22Rv1 (cell line): ENCODE measurements at regions not wholly inside any gene's neighbourhood (a gene's known extent, or its start where the extent isn't known, plus 50 kb on each side); places are given as distances from the start of the nearest gene placed in this dataset.

Experiments used
- H3K27ac ChIP-seq: fragments of 450-650 bp; 2 replicates; pipeline ENCODE4 v1.5.1; 2017
- ZFX ChIP-seq: fragments of 450-650 bp; IDR thresholded peaks from 2 replicates; pipeline ENCODE4 v1.6.1; 2017; ENCODE audit warnings: antibody characterized with exemption, borderline replicate concordance
- TF ChIP-seq, protein P1 (sequence below): fragments of 450-650 bp; IDR thresholded peaks from 2 replicates; pipeline ENCODE4 v1.5.1; 2017; ENCODE audit warnings: mild to moderate bottlenecking

DNA sequence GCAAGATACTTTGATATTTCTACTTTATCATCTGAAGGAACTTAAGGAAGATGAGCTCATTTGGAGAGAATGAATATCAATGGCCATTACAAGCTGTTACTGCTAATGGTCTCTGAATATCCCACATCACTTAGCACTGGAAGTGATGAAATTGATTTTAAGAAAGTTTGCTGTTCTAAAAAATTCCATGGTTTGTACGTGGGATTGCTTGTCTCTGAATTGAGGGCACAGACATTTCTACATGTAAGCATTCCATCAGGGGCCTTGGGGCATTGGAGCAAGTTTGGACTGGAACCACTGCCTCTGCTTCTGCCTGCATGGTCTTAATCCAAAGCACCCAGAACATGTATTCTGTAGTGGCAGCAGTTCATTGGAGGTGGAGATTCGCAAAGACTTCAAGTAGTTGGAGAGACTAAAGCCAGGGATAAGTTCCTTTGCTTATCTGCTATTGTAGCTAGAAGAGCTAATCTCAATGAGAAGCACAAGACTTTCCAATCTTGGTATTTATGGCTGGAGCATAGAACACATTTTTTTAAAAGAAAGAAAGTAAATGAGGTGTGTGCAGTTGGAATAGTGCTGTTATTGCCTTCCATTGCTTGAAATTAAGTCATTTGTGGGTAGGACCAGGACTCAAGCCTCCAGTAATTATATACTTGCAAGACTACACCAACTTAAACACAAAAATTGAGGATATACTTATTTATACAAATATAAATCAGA is 424.2 kb downstream of the SPATA31D1 start:
- H3K27ac ChIP-seq = no peak overlapping the region
- TF ChIP-seq ZFX = no peak
- TF ChIP-seq, protein P1, sequence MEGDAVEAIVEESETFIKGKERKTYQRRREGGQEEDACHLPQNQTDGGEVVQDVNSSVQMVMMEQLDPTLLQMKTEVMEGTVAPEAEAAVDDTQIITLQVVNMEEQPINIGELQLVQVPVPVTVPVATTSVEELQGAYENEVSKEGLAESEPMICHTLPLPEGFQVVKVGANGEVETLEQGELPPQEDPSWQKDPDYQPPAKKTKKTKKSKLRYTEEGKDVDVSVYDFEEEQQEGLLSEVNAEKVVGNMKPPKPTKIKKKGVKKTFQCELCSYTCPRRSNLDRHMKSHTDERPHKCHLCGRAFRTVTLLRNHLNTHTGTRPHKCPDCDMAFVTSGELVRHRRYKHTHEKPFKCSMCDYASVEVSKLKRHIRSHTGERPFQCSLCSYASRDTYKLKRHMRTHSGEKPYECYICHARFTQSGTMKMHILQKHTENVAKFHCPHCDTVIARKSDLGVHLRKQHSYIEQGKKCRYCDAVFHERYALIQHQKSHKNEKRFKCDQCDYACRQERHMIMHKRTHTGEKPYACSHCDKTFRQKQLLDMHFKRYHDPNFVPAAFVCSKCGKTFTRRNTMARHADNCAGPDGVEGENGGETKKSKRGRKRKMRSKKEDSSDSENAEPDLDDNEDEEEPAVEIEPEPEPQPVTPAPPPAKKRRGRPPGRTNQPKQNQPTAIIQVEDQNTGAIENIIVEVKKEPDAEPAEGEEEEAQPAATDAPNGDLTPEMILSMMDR = no peak

DNA sequence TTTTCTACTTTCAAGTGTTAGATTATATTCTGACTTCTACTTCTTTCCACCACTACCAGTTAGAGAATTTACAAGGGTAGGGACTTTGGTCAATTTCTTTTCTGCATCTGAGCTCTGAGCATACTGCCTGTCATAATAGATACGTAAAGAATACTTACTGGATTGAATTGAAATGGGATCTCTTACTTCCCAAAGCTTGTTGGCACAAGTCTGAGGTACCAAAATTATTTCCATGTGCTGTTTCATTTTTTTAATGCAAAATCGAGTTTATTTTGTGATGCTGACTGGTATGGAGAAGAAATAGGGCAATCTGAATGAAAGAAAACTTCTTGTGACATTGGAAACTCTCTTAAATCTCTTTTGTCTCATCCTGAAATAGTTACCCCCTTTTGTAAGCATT is 428.9 kb downstream of the SPATA31D1 start:
- TF ChIP-seq, protein P1 = no peak
- TF ChIP-seq ZFX = no peak
- no peak overlapping the region for H3K27ac ChIP-seq

GRCh38 chr9:82418334-82418733 is 429.8 kb downstream of the SPATA31D1 start:
- TF ChIP-seq, protein P1 = no peak
- no peak for TF ChIP-seq ZFX
- H3K27ac ChIP-seq = no peak overlapping the region

DNA sequence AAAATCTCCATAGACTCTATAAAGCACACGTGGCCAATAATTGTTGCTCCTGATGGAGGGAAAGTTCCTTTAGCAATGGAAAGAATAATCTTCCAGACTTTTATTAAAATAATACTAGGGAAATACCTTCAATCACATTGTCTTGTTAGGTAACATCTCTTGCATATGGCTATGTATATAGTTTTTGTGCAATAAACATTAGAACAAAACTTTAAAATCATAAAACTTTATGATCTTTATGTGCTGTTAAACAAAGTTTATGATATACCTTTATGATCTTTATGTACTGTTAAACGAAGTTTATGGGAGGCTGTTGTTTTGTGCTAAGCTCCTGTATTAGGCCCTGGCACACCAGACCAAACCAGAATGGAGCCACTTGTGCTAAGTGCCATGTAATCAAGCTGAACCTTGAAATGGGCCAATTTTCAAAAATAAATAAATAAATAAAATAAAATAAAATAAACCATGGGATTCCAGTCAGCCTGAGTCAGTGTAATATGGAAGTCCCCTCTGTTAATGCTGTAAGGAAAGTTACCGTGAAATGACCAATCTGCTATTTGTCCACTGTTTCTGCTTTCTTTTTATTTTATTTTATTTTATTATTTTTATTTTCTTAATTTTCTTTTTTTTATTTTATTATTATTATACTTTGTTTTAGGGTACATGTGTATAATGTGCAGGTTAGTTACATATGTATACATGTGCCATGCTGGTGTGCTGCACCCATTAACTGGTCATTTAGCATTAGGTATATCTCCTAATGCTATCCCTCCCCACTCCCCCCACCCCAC is 431.3 kb downstream of the SPATA31D1 start:
- TF ChIP-seq, protein P1 = no peak
- no peak for TF ChIP-seq ZFX
- no peak overlapping the region for H3K27ac ChIP-seq

DNA sequence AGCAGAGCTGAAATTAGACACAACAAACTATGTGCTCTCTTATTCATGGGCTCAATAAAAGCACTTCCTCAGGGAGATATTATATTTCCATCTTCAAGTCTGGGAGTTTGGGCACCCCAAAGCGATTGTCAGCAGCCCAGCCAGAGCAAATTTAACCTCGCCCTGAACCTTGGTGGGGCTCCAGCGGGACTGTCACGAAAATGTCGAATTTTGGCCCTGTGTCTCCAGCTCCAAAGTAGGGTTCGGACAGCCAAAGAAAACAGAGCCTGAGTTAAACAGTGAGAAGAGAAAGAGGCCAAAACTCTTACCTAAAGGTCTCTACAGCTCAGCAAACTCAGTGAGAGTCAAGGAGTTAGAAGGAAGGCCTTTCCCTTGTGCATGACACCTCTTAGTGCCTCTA is 432.9 kb downstream of the SPATA31D1 start:
- no peak for TF ChIP-seq ZFX
- TF ChIP-seq, protein P1 = no peak
- no peak overlapping the region for H3K27ac ChIP-seq

DNA sequence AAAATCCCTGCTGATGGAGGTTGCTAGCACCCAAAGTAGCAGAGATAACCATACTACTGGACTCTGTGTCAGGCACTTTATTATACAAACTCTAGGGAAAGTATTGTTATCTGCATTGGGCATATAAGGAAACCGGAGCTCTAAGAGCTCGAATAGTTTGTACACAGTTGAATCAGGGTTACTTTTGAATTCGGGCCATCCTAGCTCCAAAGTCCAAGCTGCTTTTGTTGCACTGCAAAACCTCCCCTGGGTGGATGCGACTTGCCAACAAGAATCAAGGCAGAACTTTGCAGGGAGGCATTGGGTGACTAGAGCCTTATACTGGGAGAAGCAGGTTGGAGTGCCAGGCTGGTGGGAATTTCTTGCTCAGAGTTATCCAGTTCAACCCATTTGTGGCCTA is 435.1 kb downstream of the SPATA31D1 start:
- no peak overlapping the region for H3K27ac ChIP-seq
- TF ChIP-seq, protein P1 = no peak
- TF ChIP-seq ZFX = no peak

GRCh38 chr9:82424599-82425120 is 436.1 kb downstream of the SPATA31D1 start:
- no peak for TF ChIP-seq ZFX

More at GRCh38 chr9:82424599-82425120, 436.1 kb downstream of the SPATA31D1 start:
- no peak overlapping the region for H3K27ac ChIP-seq
